ENCODE measurements at regions not wholly inside any gene's neighbourhood (a gene's known extent, or its start where the extent isn't known, plus 50 kb on each side); places are given as distances from the start of the nearest gene placed in this dataset.

- no peak for TF ChIP-seq POLR2A (IDR thresholded peaks at IDR 0.05)
- no peak for TF ChIP-seq CTCF (IDR thresholded peaks at IDR 0.05)
- intact Hi-C loops (cut with DNase I; ENCODE audit: low total_unique reads) = no loop called here
- H3K27ac ChIP-seq = no peak overlapping the region
Observed at GRCh38 chr10:111267673-111268072, 190.8 kb downstream of the ADRA2A start.

GRCh38 chr10:111273235-111273634 is 196.4 kb downstream of the ADRA2A start:
- no peaks in the 10 kb centered on the region for H3K4me1 ChIP-seq
- H3K27me3 ChIP-seq = no peaks in the 10 kb centered on the region
- intact Hi-C loops (cut with DNase I; ENCODE audit: low total_unique reads) = no loop called here
- no peak overlapping the region for H3K27ac ChIP-seq
- DNase-seq = no peak
- H3K4me3 ChIP-seq = no peak overlapping the region
- no peaks in the 10 kb centered on the region for H3K36me3 ChIP-seq
- TF ChIP-seq POLR2A (IDR thresholded peaks at IDR 0.05) (no peak), CTCF (IDR thresholded peaks at IDR 0.05) (no peak)
- no peaks in the 10 kb centered on the region for H3K9me3 ChIP-seq

More at GRCh38 chr10:111267673-111268072, 190.8 kb downstream of the ADRA2A start:
- H3K36me3 ChIP-seq = no peaks in the 10 kb centered on the region
- H3K27me3 ChIP-seq = no peaks in the 10 kb centered on the region
- no peaks in the 10 kb centered on the region for H3K4me1 ChIP-seq
- DNase-seq = no peak
- H3K4me3 ChIP-seq = no peak overlapping the region
- H3K9me3 ChIP-seq = no peaks in the 10 kb centered on the region

GRCh38 chr10:111273635-111274034 is 196.8 kb downstream of the ADRA2A start:
- intact Hi-C loops (cut with DNase I; ENCODE audit: low total_unique reads) = no loop called here
- H3K9me3 ChIP-seq = no peaks in the 10 kb centered on the region

GRCh38 chr10:111275091-111275490 is 198.3 kb downstream of the ADRA2A start:
- no peak for DNase-seq
- no peaks in the 10 kb centered on the region for H3K9me3 ChIP-seq
- intact Hi-C loops (cut with DNase I; ENCODE audit: low total_unique reads) = no loop called here
- no peak for TF ChIP-seq CTCF (IDR thresholded peaks at IDR 0.05)
- TF ChIP-seq POLR2A (IDR thresholded peaks at IDR 0.05) = no peak
- no peaks in the 10 kb centered on the region for H3K36me3 ChIP-seq
- H3K27ac ChIP-seq = no peak overlapping the region
- H3K4me1 ChIP-seq = no peaks in the 10 kb centered on the region
- no peak overlapping the region for H3K4me3 ChIP-seq
- H3K27me3 ChIP-seq = no peaks in the 10 kb centered on the region

More at GRCh38 chr10:111273635-111274034, 196.8 kb downstream of the ADRA2A start:
- H3K27ac ChIP-seq = no peak overlapping the region
- no peaks in the 10 kb centered on the region for H3K36me3 ChIP-seq
- DNase-seq = no peak
- no peaks in the 10 kb centered on the region for H3K4me1 ChIP-seq
- no peak overlapping the region for H3K4me3 ChIP-seq
- no peak for TF ChIP-seq POLR2A (IDR thresholded peaks at IDR 0.05)
- no peak for TF ChIP-seq CTCF (IDR thresholded peaks at IDR 0.05)
- H3K27me3 ChIP-seq = no peaks in the 10 kb centered on the region

- no peaks in the 10 kb centered on the region for H3K9me3 ChIP-seq
Observed at GRCh38 chr10:111277661-111278060, 200.8 kb downstream of the ADRA2A start.

More at GRCh38 chr10:111277661-111278060, 200.8 kb downstream of the ADRA2A start:
- TF ChIP-seq CTCF (IDR thresholded peaks at IDR 0.05) = no peak
- TF ChIP-seq POLR2A (IDR thresholded peaks at IDR 0.05) = no peak
- H3K27me3 ChIP-seq = no peaks in the 10 kb centered on the region
- peaks cover 0 to 6% of the 10 kb centered on the region in 2 donors for H3K4me1 ChIP-seq
- intact Hi-C loops (cut with DNase I; ENCODE audit: low total_unique reads) = no loop called here
- H3K27ac ChIP-seq = no peak overlapping the region
- no peak for DNase-seq
- H3K36me3 ChIP-seq = no peaks in the 10 kb centered on the region
- no peak overlapping the region for H3K4me3 ChIP-seq
